T-cell (primary cell): ENCODE measurements at regions not wholly inside any gene's neighbourhood (a gene's known extent, or its start where the extent isn't known, plus 50 kb on each side); places are given as distances from the start of the nearest gene placed in this dataset.

ENCODE experiments used
- ATAC-seq, 4 experiments: fragments of 200-7000 bp in 3 of 4; fragments of 150-1000 bp in 1 of 4; cut with Tn5 transposase; replicated peaks in 1 of 4; 1 replicate in 3 of 4; 2 replicates in 1 of 4; pipeline ENCODE4 v1.10.0; 2021; ENCODE audit warnings: moderate library complexity in 3 of 4, mild to moderate bottlenecking in 2 of 4, moderate number of reproducible peaks in 1 of 4
- CTCF ChIA-PET, 2 donors: fragments of 300-600 bp; sonication (Branson Sonifier 250); formaldehyde crosslinking; loops; one replicate each; lab custom pipeline; 2022; ENCODE audit warnings: antibody characterized with exemption in 2 of 2; lab: Charles Lee
- POLR2A ChIA-PET, 2 donors: fragments of 300-600 bp; sonication (Branson Sonifier 250); formaldehyde crosslinking; loops; one replicate each; lab custom pipeline; 2022; ENCODE audit warnings: antibody characterized with exemption in 2 of 2; lab: Charles Lee
- DNase-seq, 35 experiments: peaks; one replicate each; pipeline versions ENCODE4 v3.0.0 to v3.0.0-alpha.2; 2013 to 2023
- H3K27ac ChIP-seq: one replicate; pipeline ENCODE4 v1.5.1; 2013; ENCODE audit warnings: low read length
- H3K27me3 ChIP-seq, 2 experiments: replicated peaks in 1 of 2; 1 replicate in 1 of 2; 2 replicates in 1 of 2; pipeline versions ENCODE4 v1.6.1 to v1.7.0; 2013; ENCODE audit warnings: low read length in 1 of 2, mixed read lengths in 1 of 2; ENCODE audit not compliant: control insufficient read depth in 2 of 2, insufficient read depth in 2 of 2; ENCODE audit errors: extremely low read depth in 1 of 2
- H3K36me3 ChIP-seq, 2 donors: 1 replicate in 1 of 2; 2 replicates in 1 of 2; pipeline versions ENCODE4 v1.6.1 to v1.7.0; 2013; ENCODE audit warnings: low read length in 1 of 2; ENCODE audit not compliant: control insufficient read depth in 2 of 2, insufficient read depth in 1 of 2; ENCODE audit errors: extremely low read depth in 1 of 2
- H3K4me1 ChIP-seq, 2 experiments: 1 replicate in 1 of 2; 2 replicates in 1 of 2; pipeline versions ENCODE4 v1.6.1 to v1.7.0; 2013; ENCODE audit warnings: low read length in 2 of 2, mixed read lengths in 1 of 2; ENCODE audit not compliant: insufficient read depth in 2 of 2, control insufficient read depth in 1 of 2; ENCODE audit errors: extremely low read depth in 1 of 2
- H3K4me3 ChIP-seq, 2 donors: 1 replicate in 1 of 2; 2 replicates in 1 of 2; pipeline versions ENCODE4 v1.5.1 to v1.7.0; 2013; ENCODE audit warnings: mild to moderate bottlenecking in 2 of 2, low read length in 1 of 2, moderate library complexity in 1 of 2; ENCODE audit not compliant: control insufficient read depth in 1 of 2; ENCODE audit errors: extremely low read depth in 1 of 2
- H3K9me3 ChIP-seq: 2 replicates; pipeline ENCODE4 v1.7.0; 2013
- H3K27ac Mint-ChIP-seq, 2 donors: one replicate each; pipeline ENCODE4 v1.8.0; 2020 to 2021; ENCODE audit warnings: mild to moderate bottlenecking in 2 of 2, mixed read lengths in 2 of 2
- H3K27me3 Mint-ChIP-seq, 2 donors: one replicate each; pipeline ENCODE4 v1.8.0; 2021 to 2022; ENCODE audit warnings: mixed read lengths in 2 of 2
- H3K36me3 Mint-ChIP-seq: one replicate; pipeline ENCODE4 v1.8.0; 2021; ENCODE audit warnings: mixed read lengths
- H3K4me1 Mint-ChIP-seq, 3 donors: one replicate each; pipeline ENCODE4 v1.8.0; 2020 to 2022; ENCODE audit warnings: mixed read lengths in 3 of 3, mild to moderate bottlenecking in 1 of 3
- H3K4me3 Mint-ChIP-seq, 3 donors: one replicate each; pipeline ENCODE4 v1.8.0; 2020 to 2022; ENCODE audit warnings: mild to moderate bottlenecking in 3 of 3, mixed read lengths in 3 of 3, moderate library complexity in 3 of 3
- H3K9me3 Mint-ChIP-seq, 3 donors: one replicate each; pipeline ENCODE4 v1.8.0; 2020 to 2022; ENCODE audit warnings: mixed read lengths in 3 of 3
- WGBS: methylation state at CpG from one replicate; pipeline ENCODE4 v1.1.5; 2013; ENCODE audit warnings: missing lambda C conversion rate; ENCODE audit not compliant: insufficient coverage; 5-methylcytosine and 5-hydroxymethylcytosine counted together

DNA sequence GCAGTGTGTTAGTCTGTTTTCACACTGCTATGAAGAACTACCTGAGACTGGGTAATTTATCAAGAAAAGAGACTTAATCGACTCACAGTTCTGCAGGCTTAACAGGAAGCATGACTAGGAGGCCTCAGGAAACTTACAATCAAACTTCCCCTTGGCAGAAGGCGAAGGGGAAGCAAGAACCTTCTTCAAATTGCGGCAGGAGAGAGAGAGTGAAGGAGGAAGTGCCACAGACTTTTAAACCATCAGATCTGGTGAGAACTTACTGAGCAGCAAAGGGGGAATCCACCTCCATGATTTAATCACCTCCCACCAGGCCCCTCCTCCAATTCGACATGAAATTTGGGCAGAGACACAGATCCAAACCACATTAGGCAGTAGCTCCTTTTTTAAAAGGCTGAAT is 59.2 kb upstream of the LEF1 start:
- ATAC-seq (no peak), DNase-seq (no peak)
- Mint-ChIP-seq H3K36me3 (peaks cover 18% of the 10 kb centered on the region), H3K4me3 (no peak overlapping the region), H3K9me3 (peaks cover 0 to 16% (median 6%) of the 10 kb centered on the region in 3 donors), H3K27me3 (no peaks in the 10 kb centered on the region), H3K4me1 (peaks cover 6 to 13% (median 10%) of the 10 kb centered on the region in 3 donors), H3K27ac (peak overlapping the region in 1 of 2 donors; percentile 16)
- no CpG with 5 or more reads among the region's 4 CpGs for WGBS
- Histone ChIP-seq H3K4me1 (no peaks in the 10 kb centered on the region), H3K27ac (no peak overlapping the region), H3K9me3 (no peaks in the 10 kb centered on the region), H3K27me3 (no peaks in the 10 kb centered on the region), H3K4me3 (no peak overlapping the region), H3K36me3 (peaks cover 0 to 3% of the 10 kb centered on the region in 2 donors)
- POLR2A ChIA-PET, result interaction anchor here in 1 of 2 donors (0.6 kb wide), 1 partner anchor 72 kb away, joined by 4 read pairs; no protein-coding TSS in a partner anchor
- CTCF ChIA-PET, result no interaction called here

DNA sequence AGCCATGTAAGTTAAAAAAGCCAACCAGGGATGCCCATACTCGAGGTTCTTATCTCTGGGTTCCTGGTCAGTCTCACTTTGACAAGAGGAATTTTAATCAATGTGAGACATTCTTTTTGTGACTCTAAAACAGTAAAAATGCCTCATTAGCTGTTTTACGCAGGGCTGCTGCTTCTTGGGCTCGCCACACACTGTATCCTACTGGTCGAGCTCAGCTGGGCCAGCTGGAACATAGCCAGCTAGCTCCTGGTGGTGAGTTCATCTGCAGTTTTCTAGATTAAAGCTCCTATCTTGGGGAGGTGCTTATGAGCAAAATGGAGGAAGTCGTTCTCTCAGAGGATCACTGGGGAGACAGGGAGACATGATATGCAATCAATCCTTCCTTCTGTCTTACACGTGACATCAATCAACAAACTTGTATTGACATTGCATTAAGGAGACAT is 55.9 kb upstream of the LEF1 start:
- WGBS, result 82% methylated on average over 3 of the region's 6 CpGs
- peaks cover 13% of the 10 kb centered on the region for H3K36me3 Mint-ChIP-seq

DNA sequence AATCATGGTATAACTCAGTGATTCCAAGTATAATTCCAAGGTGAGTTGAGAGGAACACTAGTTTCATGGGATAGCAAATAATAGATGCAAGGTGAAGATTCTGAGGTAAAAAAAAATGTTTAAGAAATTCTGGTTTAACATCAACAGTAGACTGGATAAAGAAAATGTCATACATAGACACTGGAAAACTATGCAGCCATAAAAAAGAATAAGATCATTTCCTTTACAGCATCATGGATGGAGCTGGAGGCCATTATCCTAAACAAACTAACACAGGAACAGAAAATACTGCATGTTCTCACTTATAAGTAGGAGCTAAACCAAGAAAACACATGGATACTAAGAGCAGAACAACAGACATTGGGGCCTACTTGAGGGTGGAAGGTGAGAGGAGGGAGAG is 54.6 kb upstream of the LEF1 start:
- ATAC-seq, result no peak

More for the DNA sequence above, 55.9 kb upstream of the LEF1 start:
- H3K9me3 ChIP-seq, result no peaks in the 10 kb centered on the region
- H3K27ac ChIP-seq, result no peak overlapping the region
- H3K9me3 Mint-ChIP-seq, result peaks cover 0 to 7% (median 6%) of the 10 kb centered on the region in 3 donors
- no peaks in the 10 kb centered on the region for H3K27me3 ChIP-seq
- ATAC-seq (no peak), DNase-seq (no peak)
- H3K27me3 Mint-ChIP-seq, result no peaks in the 10 kb centered on the region
- H3K4me1 ChIP-seq, result no peaks in the 10 kb centered on the region
- H3K4me3 Mint-ChIP-seq, result no peak overlapping the region
- H3K4me1 Mint-ChIP-seq, result peaks cover 0 to 4% (median 0%) of the 10 kb centered on the region in 3 donors
- CTCF ChIA-PET, result interaction anchor here in 1 of 2 donors (0.6 kb wide), 1 partner anchor 56 kb away, joined by 4 read pairs; no protein-coding TSS in a partner anchor
- peaks cover 0 to 3% of the 10 kb centered on the region in 2 donors for H3K36me3 ChIP-seq
- H3K27ac Mint-ChIP-seq, result no peak overlapping the region
- POLR2A ChIA-PET, result interaction anchor here in 1 of 2 donors (0.6 kb wide), 1 partner anchor 31 kb away, joined by 3 read pairs; no protein-coding TSS in a partner anchor
- no peak overlapping the region for H3K4me3 ChIP-seq

DNA sequence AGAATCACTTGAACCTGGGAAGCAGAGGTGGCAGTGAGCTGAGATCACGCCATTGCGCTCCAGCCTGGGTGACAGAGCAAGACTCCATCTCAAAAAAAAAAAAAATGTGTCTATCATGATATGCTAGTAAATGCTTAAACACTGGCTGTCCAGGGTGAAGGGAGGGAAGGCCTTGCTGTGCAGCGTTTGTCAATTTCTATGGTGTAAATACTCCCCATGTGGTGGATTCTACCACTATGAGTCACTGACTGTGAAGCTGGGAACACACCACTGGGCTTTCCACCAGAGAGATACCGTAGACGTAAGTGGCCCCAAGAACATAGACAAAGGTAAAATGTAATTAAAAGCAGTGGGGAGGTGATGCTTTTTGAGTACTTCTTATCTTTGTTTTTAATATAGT is 51.3 kb upstream of the LEF1 start:
- H3K9me3 ChIP-seq, result no peaks in the 10 kb centered on the region
- H3K36me3 Mint-ChIP-seq, result peaks cover 28% of the 10 kb centered on the region
- H3K36me3 ChIP-seq, result peaks cover 0 to 3% of the 10 kb centered on the region in 2 donors
- CTCF ChIA-PET, result no interaction called here
- H3K4me3 Mint-ChIP-seq, result no peak overlapping the region
- H3K4me1 ChIP-seq, result no peaks in the 10 kb centered on the region
- no peak for DNase-seq
- POLR2A ChIA-PET, result no interaction called here
- no peak for ATAC-seq
- WGBS, result no CpG with 5 or more reads among the region's 5 CpGs
- H3K27me3 ChIP-seq, result no peaks in the 10 kb centered on the region
- H3K27ac ChIP-seq, result no peak overlapping the region
- no peak overlapping the region for H3K4me3 ChIP-seq
- peaks cover 0 to 6% (median 0%) of the 10 kb centered on the region in 3 donors for H3K4me1 Mint-ChIP-seq
- H3K27me3 Mint-ChIP-seq, result no peaks in the 10 kb centered on the region
- peaks cover 3 to 7% (median 6%) of the 10 kb centered on the region in 3 donors for H3K9me3 Mint-ChIP-seq
- no peak overlapping the region for H3K27ac Mint-ChIP-seq

More for the DNA sequence above, 54.6 kb upstream of the LEF1 start:
- H3K4me3 Mint-ChIP-seq, result no peak overlapping the region
- no peaks in the 10 kb centered on the region for H3K4me1 ChIP-seq
- no peaks in the 10 kb centered on the region for H3K27me3 Mint-ChIP-seq
- H3K4me1 Mint-ChIP-seq, result peaks cover 0 to 4% (median 0%) of the 10 kb centered on the region in 3 donors
- peaks cover 0 to 3% of the 10 kb centered on the region in 2 donors for H3K36me3 ChIP-seq
- H3K27ac ChIP-seq, result no peak overlapping the region
- H3K9me3 ChIP-seq, result no peaks in the 10 kb centered on the region
- H3K36me3 Mint-ChIP-seq, result peaks cover 18% of the 10 kb centered on the region
- H3K4me3 ChIP-seq, result no peak overlapping the region
- H3K27me3 ChIP-seq, result no peaks in the 10 kb centered on the region
- ChIA-PET POLR2A (no interaction called here), CTCF (no interaction called here)
- peaks cover 0 to 7% (median 6%) of the 10 kb centered on the region in 3 donors for H3K9me3 Mint-ChIP-seq
- DNase-seq, result no peak
- no peak overlapping the region for H3K27ac Mint-ChIP-seq
